Neural progenitor cell (in vitro differentiated cells): ENCODE measurements at regions not wholly inside any gene's neighbourhood (a gene's known extent, or its start where the extent isn't known, plus 50 kb on each side); places are given as distances from the start of the nearest gene placed in this dataset.

Experiments
- EZH2 ChIP-seq: fragments of 200-600 bp; sonication (generic); IDR thresholded peaks from 2 replicates; pipeline ENCODE4 v1.6.1; 2017; ENCODE audit warnings: antibody characterized with exemption, mild to moderate bottlenecking, moderate library complexity
- TF ChIP-seq, protein P1 (sequence below): fragments of 200-600 bp; sonication (generic); IDR thresholded peaks from 2 replicates; pipeline ENCODE4 v1.5.1; 2017; ENCODE audit warnings: antibody characterized with exemption, mild to moderate bottlenecking

GRCh38 chr13:103157016-103157415, 90.8 kb upstream of the SLC10A2 start:
- TF ChIP-seq EZH2, result no peak
- TF ChIP-seq, protein P1, sequence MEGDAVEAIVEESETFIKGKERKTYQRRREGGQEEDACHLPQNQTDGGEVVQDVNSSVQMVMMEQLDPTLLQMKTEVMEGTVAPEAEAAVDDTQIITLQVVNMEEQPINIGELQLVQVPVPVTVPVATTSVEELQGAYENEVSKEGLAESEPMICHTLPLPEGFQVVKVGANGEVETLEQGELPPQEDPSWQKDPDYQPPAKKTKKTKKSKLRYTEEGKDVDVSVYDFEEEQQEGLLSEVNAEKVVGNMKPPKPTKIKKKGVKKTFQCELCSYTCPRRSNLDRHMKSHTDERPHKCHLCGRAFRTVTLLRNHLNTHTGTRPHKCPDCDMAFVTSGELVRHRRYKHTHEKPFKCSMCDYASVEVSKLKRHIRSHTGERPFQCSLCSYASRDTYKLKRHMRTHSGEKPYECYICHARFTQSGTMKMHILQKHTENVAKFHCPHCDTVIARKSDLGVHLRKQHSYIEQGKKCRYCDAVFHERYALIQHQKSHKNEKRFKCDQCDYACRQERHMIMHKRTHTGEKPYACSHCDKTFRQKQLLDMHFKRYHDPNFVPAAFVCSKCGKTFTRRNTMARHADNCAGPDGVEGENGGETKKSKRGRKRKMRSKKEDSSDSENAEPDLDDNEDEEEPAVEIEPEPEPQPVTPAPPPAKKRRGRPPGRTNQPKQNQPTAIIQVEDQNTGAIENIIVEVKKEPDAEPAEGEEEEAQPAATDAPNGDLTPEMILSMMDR, result no peak
